Muscle of leg (tissue), 3 donors: ENCODE measurements at regions not wholly inside any gene's neighbourhood (a gene's known extent, or its start where the extent isn't known, plus 50 kb on each side); places are given as distances from the start of the nearest gene placed in this dataset.

Source experiments
- DNase-seq: peaks from one replicate; pipeline ENCODE4 v3.0.0; 2013
- H3K27ac ChIP-seq: one replicate; pipeline ENCODE4 v1.5.1; 2013; ENCODE audit warnings: mild to moderate bottlenecking, low read length, control low read depth
- H3K27me3 ChIP-seq: one replicate; pipeline ENCODE4 v1.6.1; 2013; ENCODE audit warnings: low read length; ENCODE audit not compliant: control insufficient read depth, insufficient read depth
- H3K36me3 ChIP-seq: one replicate; pipeline ENCODE4 v1.6.1; 2013; ENCODE audit warnings: low read length; ENCODE audit not compliant: control insufficient read depth, insufficient read depth
- H3K4me1 ChIP-seq: one replicate; pipeline ENCODE4 v1.6.1; 2013; ENCODE audit warnings: low read length; ENCODE audit not compliant: control insufficient read depth, insufficient read depth
- H3K4me3 ChIP-seq: one replicate; pipeline ENCODE4 v1.5.1; 2013; ENCODE audit warnings: low read length, control low read depth
- H3K9me3 ChIP-seq: replicated peaks from 2 replicates; pipeline ENCODE4 v1.6.1; 2013; ENCODE audit warnings: low read depth, low read length; ENCODE audit not compliant: control insufficient read depth
- WGBS: methylation state at CpG from one replicate; pipeline ENCODE4 v1.1.5; 2013; ENCODE audit warnings: missing lambda C conversion rate; ENCODE audit not compliant: insufficient coverage; 5-methylcytosine and 5-hydroxymethylcytosine counted together

DNA sequence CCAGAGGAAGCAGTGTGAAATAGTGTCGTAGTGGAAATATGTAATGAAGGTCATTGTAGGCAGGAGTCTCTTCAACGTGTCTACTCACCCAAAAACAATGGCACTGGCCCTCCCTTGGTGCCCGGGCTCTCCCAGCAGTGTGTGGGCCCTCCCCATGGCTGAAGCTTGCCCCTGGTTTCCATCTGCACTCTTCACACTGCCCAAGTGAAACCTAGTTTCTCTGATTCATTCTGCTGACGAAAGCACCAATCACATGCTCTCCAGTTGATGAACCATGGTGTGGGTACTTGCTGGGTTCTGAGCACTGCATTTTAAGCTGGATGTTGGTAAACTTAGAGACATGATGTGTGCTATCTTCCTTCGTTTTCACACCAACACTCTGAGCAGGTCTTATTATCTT lies 61.0 kb upstream of the AGBL1 start:
- WGBS = 88% methylated on average over 1 of the region's 5 CpGs

GRCh38 chr15:86021281-86022264 lies 58.1 kb upstream of the AGBL1 start:
- peak; percentile 36 for DNase-seq
- Histone ChIP-seq H3K36me3 (no peaks in the 10 kb centered on the region), H3K27ac (no peak overlapping the region), H3K4me1 (peaks cover 3% of the 10 kb centered on the region), H3K9me3 (no peaks in the 10 kb centered on the region), H3K27me3 (no peaks in the 10 kb centered on the region), H3K4me3 (no peak overlapping the region)
- WGBS = 29% methylated on average over 1 of the region's 5 CpGs

More for the DNA sequence above, 61.0 kb upstream of the AGBL1 start:
- H3K36me3 ChIP-seq = no peaks in the 10 kb centered on the region
- H3K4me1 ChIP-seq = peaks cover 3% of the 10 kb centered on the region
- no peak overlapping the region for H3K27ac ChIP-seq
- no peaks in the 10 kb centered on the region for H3K27me3 ChIP-seq
- no peak for DNase-seq
- H3K9me3 ChIP-seq = no peaks in the 10 kb centered on the region
- H3K4me3 ChIP-seq = no peak overlapping the region

GRCh38 chr15:86028961-86029360 lies 50.7 kb upstream of the AGBL1 start:
- H3K36me3 ChIP-seq = no peaks in the 10 kb centered on the region
- no peaks in the 10 kb centered on the region for H3K27me3 ChIP-seq
- no peak overlapping the region for H3K27ac ChIP-seq
- H3K4me3 ChIP-seq = no peak overlapping the region
- DNase-seq = peak; percentile 5
- 34% methylated on average over 2 of the region's 4 CpGs for WGBS
- no peaks in the 10 kb centered on the region for H3K4me1 ChIP-seq
- H3K9me3 ChIP-seq = no peaks in the 10 kb centered on the region
